HCT116 (cell line): ENCODE measurements at regions not wholly inside any gene's neighbourhood (a gene's known extent, or its start where the extent isn't known, plus 50 kb on each side); places are given as distances from the start of the nearest gene placed in this dataset.

Source experiments
- ATAC-seq: fragments of 200-7000 bp; cut with Tn5 transposase; 2 replicates; pipeline ENCODE4 v1.9.1; 2020; ENCODE audit warnings: mild to moderate bottlenecking, moderate library complexity
- BruUV-seq: library from RNA; stranded (reverse); fragments of 400-500 nt; replicated peaks from 2 replicates; lab custom pipeline; 2021; lab: Mats Ljungman, UMichigan
- CTCF ChIA-PET: fragments of 300-600 bp; sonication (Branson Sonifier 250); formaldehyde crosslinking; loops from one replicate; lab custom pipeline; 2021; ENCODE audit warnings: antibody characterized with exemption; lab: Charles Lee
- POLR2A ChIA-PET: fragments of 300-600, 350-600 bp; sonication (Branson Sonifier 250); formaldehyde crosslinking; loops from one replicate; lab custom pipeline; 2021; ENCODE audit warnings: antibody characterized with exemption; lab: Charles Lee
- RAD21 ChIA-PET, 2 experiments: fragments of 300-600 bp; sonication (Branson Sonifier 250); formaldehyde crosslinking; loops; one replicate each; lab custom pipeline; 2023; ENCODE audit warnings: low total read pairs in 2 of 2; ENCODE audit not compliant: uncharacterized antibody in 2 of 2, unreplicated experiment in 2 of 2, low non-redundant PET in 1 of 2; lab: Charles Lee
- DNase-seq: peaks from one replicate; pipeline ENCODE4 v3.0.0-alpha.2; 2010; ENCODE audit warnings: low read depth, low spot score
- H2AFZ ChIP-seq: fragments of 200-600 bp; shearing (Covaris generic), sonication (generic); 2 replicates; pipeline ENCODE4 v1.6.1; 2017; ENCODE audit warnings: low read depth, mixed run types, mixed read lengths, antibody characterized with exemption, low read length; ENCODE audit not compliant: poor library complexity, severe bottlenecking
- H3K27ac ChIP-seq: 2 replicates; pipeline ENCODE4 v1.5.1; 2012; ENCODE audit warnings: low read depth, low read length
- H3K27me3 ChIP-seq: fragments of 200-600 bp; sonication (generic); 2 replicates; pipeline ENCODE4 v1.6.1; 2016; ENCODE audit warnings: mixed run types, low read length, mixed read lengths; ENCODE audit not compliant: insufficient read depth
- H3K36me3 ChIP-seq, 2 experiments: fragments of 200-500 bp in 1 of 2; fragments of 200-600 bp in 1 of 2; sonication (Bioruptor generic) in 1 of 2; sonication (generic) in 1 of 2; 2 replicates each; pipeline versions ENCODE4 v1.5.1 to v1.6.1; 2014 to 2016; ENCODE audit warnings: low read length in 2 of 2, inconsistent platforms in 1 of 2, mixed read lengths in 1 of 2, mixed run types in 1 of 2; ENCODE audit not compliant: insufficient read depth in 2 of 2, control insufficient read depth in 1 of 2
- H3K4me1 ChIP-seq, 2 experiments: fragments of 200-600 bp in 1 of 2; sonication (generic) in 1 of 2; 2 replicates each; pipeline versions ENCODE4 v1.5.1 to v1.6.1; 2012 to 2017; ENCODE audit warnings: low read length in 2 of 2, inconsistent platforms in 1 of 2, mild to moderate bottlenecking in 1 of 2, mixed read lengths in 1 of 2, mixed run types in 1 of 2, moderate library complexity in 1 of 2; ENCODE audit not compliant: insufficient read depth in 2 of 2, control insufficient read depth in 1 of 2
- H3K4me2 ChIP-seq: fragments of 200-600 bp; sonication (generic); 2 replicates; pipeline ENCODE4 v1.6.1; 2017; ENCODE audit warnings: mixed run types, low read length, mixed read lengths
- H3K4me3 ChIP-seq, 2 experiments: fragments of 200-600 bp in 1 of 2; sonication (generic) in 1 of 2; replicated peaks in 1 of 2; 2 replicates each; pipeline ENCODE4 v1.5.1; 2011 to 2016; ENCODE audit warnings: low read length in 2 of 2, control low read depth in 1 of 2, low read depth in 1 of 2, mild to moderate bottlenecking in 1 of 2, mixed read lengths in 1 of 2, mixed run types in 1 of 2
- H3K79me2 ChIP-seq: fragments of 200-600 bp; sonication (generic); 2 replicates; pipeline ENCODE4 v1.6.1; 2017; ENCODE audit warnings: mild to moderate bottlenecking, mixed run types, low read length, moderate library complexity, mixed read lengths; ENCODE audit not compliant: insufficient read depth
- H3K9ac ChIP-seq: fragments of 200-600 bp; sonication (generic); 2 replicates; pipeline ENCODE4 v1.6.1; 2016; ENCODE audit warnings: low read length, mixed read lengths
- H3K9me2 ChIP-seq: fragments of 200-600 bp; sonication (generic), shearing (Covaris generic); 2 replicates; pipeline ENCODE4 v1.6.1; 2017; ENCODE audit warnings: mixed run types, mild to moderate bottlenecking, moderate library complexity; ENCODE audit not compliant: insufficient read depth
- H3K9me3 ChIP-seq, 2 experiments: fragments of 200-500 bp in 1 of 2; fragments of 200-600 bp in 1 of 2; sonication (Bioruptor generic) in 1 of 2; sonication (generic) in 1 of 2; 2 replicates each; pipeline ENCODE4 v1.6.1; 2014 to 2017; ENCODE audit warnings: low read length in 2 of 2, mixed read lengths in 2 of 2, inconsistent platforms in 1 of 2, low read depth in 1 of 2, mild to moderate bottlenecking in 1 of 2, mixed run types in 1 of 2, moderate library complexity in 1 of 2; ENCODE audit not compliant: control insufficient read depth in 1 of 2, insufficient read depth in 1 of 2
- H4K20me1 ChIP-seq: fragments of 200-600 bp; sonication (generic), shearing (Covaris generic); 2 replicates; pipeline ENCODE4 v1.6.1; 2017; ENCODE audit warnings: mixed run types, mild to moderate bottlenecking, moderate library complexity; ENCODE audit not compliant: insufficient read depth
- CTCF ChIP-seq, 3 experiments: fragments of 200-600 bp in 1 of 3; sonication (generic) in 1 of 3; IDR thresholded peaks in 2 of 3; conservative IDR thresholded peaks in 1 of 3; 2 replicates each; pipeline ENCODE4 v1.5.1; 2012 to 2017; ENCODE audit warnings: low read depth in 2 of 3, low read length in 2 of 3, antibody characterized with exemption in 1 of 3, borderline replicate concordance in 1 of 3, control low read depth in 1 of 3, mild to moderate bottlenecking in 1 of 3, mixed read lengths in 1 of 3, mixed run types in 1 of 3, moderate library complexity in 1 of 3; ENCODE audit not compliant: insufficient read depth in 1 of 3
- EGR1 ChIP-seq: IDR thresholded peaks from 2 replicates; pipeline ENCODE4 v1.6.1; 2012; ENCODE audit warnings: low read depth
- EZH2 ChIP-seq: fragments of 200-600 bp; sonication (generic); IDR thresholded peaks from 2 replicates; pipeline ENCODE4 v1.6.1; 2017; ENCODE audit warnings: antibody characterized with exemption, mixed run types
- EZH2phosphoT487 ChIP-seq: fragments of 200-600 bp; IDR thresholded peaks from 2 replicates; pipeline ENCODE4 v1.6.1; 2018; ENCODE audit warnings: antibody characterized with exemption, borderline replicate concordance
- FOSL1 ChIP-seq: IDR thresholded peaks from 2 replicates; pipeline ENCODE4 v1.6.1; 2012; ENCODE audit warnings: low read depth
- POLR2A ChIP-seq: IDR thresholded peaks from 2 replicates; pipeline ENCODE4 v1.7.0; 2011; ENCODE audit warnings: borderline replicate concordance; ENCODE audit not compliant: insufficient read depth, insufficient read length; ENCODE audit errors: extremely low read depth
- POLR2AphosphoS5 ChIP-seq: IDR thresholded peaks from 2 replicates; pipeline ENCODE4 v1.6.1; 2011; ENCODE audit warnings: mild to moderate bottlenecking, low read depth, low read length, moderate library complexity
- RAD21 ChIP-seq: IDR thresholded peaks from 2 replicates; pipeline ENCODE4 v1.6.1; 2012; ENCODE audit warnings: low read depth, mild to moderate bottlenecking
- SP1 ChIP-seq: IDR thresholded peaks from 2 replicates; pipeline ENCODE4 v1.6.1; 2012; ENCODE audit warnings: low read depth
- SRF ChIP-seq: IDR thresholded peaks from 2 replicates; pipeline ENCODE4 v1.6.1; 2012; ENCODE audit warnings: low read depth
- TCF7L2 ChIP-seq: IDR thresholded peaks from 2 replicates; pipeline ENCODE4 v1.7.0; 2011; ENCODE audit warnings: borderline replicate concordance, inconsistent platforms; ENCODE audit not compliant: insufficient read depth, insufficient read length; ENCODE audit errors: extremely low read depth
- YY1 ChIP-seq: IDR thresholded peaks from 2 replicates; pipeline ENCODE4 v1.6.1; 2011; ENCODE audit warnings: low read length, low read depth, moderate library complexity, mild to moderate bottlenecking; ENCODE audit not compliant: insufficient replicate concordance; ENCODE audit errors: extremely low read depth
- ZFX ChIP-seq: fragments of 450-650 bp; IDR thresholded peaks from 2 replicates; pipeline ENCODE4 v1.6.1; 2017
- intact Hi-C: fragments of 100-400 bp; cut with micrococcal nuclease; formaldehyde crosslinking; loops from 2 replicates; pipeline ENCODE4 v1.10.0; 2022
- TF ChIP-seq, protein P1 (sequence below): IDR thresholded peaks from 2 replicates; pipeline ENCODE4 v1.6.1; 2011; ENCODE audit warnings: mild to moderate bottlenecking, low read length, moderate library complexity; ENCODE audit not compliant: insufficient replicate concordance; ENCODE audit errors: extremely low read depth
- TF ChIP-seq, protein P2 (sequence below): IDR thresholded peaks from 2 replicates; pipeline ENCODE4 v1.6.1; 2012

GRCh38 chr15:31513178-31513577 lies 186.5 kb downstream of the KLF13 start:
- Histone ChIP-seq H3K27me3 (no peaks in the 10 kb centered on the region), H4K20me1 (no peaks in the 10 kb centered on the region), H2AFZ (no peak overlapping the region), H3K79me2 (no peaks in the 10 kb centered on the region), H3K4me2 (no peak overlapping the region), H3K4me1 (no peaks in the 10 kb centered on the region), H3K9me3 (no peaks in the 10 kb centered on the region), H3K4me3 (no peak overlapping the region), H3K9me2 (no peaks in the 10 kb centered on the region), H3K9ac (no peak overlapping the region), H3K27ac (no peak overlapping the region), H3K36me3 (no peaks in the 10 kb centered on the region)
- ChIA-PET RAD21 (no interaction called here), CTCF (no interaction called here), POLR2A (no interaction called here)
- TF ChIP-seq ZFX (no peak), FOSL1 (no peak), POLR2A (no peak), YY1 (no peak), EZH2phosphoT487 (no peak), TCF7L2 (no peak), SP1 (no peak), RAD21 (no peak), EZH2 (no peak), POLR2AphosphoS5 (no peak), CTCF (IDR thresholded peaks at IDR 0.05 in 2 of 3, conservative IDR thresholded peaks at IDR 0.05 in 1 of 3; ENCODE audit: borderline replicate concordance in 1 of 3, insufficient read depth in 1 of 3, low read depth in 2 of 3, low read length in 2 of 3) (no peak), SRF (no peak), EGR1 (no peak)
- TF ChIP-seq, protein P1, sequence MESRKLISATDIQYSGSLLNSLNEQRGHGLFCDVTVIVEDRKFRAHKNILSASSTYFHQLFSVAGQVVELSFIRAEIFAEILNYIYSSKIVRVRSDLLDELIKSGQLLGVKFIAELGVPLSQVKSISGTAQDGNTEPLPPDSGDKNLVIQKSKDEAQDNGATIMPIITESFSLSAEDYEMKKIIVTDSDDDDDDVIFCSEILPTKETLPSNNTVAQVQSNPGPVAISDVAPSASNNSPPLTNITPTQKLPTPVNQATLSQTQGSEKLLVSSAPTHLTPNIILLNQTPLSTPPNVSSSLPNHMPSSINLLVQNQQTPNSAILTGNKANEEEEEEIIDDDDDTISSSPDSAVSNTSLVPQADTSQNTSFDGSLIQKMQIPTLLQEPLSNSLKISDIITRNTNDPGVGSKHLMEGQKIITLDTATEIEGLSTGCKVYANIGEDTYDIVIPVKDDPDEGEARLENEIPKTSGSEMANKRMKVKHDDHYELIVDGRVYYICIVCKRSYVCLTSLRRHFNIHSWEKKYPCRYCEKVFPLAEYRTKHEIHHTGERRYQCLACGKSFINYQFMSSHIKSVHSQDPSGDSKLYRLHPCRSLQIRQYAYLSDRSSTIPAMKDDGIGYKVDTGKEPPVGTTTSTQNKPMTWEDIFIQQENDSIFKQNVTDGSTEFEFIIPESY: no peak
- TF ChIP-seq, protein P2, sequence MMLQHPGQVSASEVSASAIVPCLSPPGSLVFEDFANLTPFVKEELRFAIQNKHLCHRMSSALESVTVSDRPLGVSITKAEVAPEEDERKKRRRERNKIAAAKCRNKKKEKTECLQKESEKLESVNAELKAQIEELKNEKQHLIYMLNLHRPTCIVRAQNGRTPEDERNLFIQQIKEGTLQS: no peak
- intact Hi-C loops: no loop called here
- DNase-seq (no peak), ATAC-seq (no peak)
- no TSS peak for BruUV-seq
